ENCODE measurements at regions not wholly inside any gene's neighbourhood (a gene's known extent, or its start where the extent isn't known, plus 50 kb on each side); places are given as distances from the start of the nearest gene placed in this dataset.

DNA sequence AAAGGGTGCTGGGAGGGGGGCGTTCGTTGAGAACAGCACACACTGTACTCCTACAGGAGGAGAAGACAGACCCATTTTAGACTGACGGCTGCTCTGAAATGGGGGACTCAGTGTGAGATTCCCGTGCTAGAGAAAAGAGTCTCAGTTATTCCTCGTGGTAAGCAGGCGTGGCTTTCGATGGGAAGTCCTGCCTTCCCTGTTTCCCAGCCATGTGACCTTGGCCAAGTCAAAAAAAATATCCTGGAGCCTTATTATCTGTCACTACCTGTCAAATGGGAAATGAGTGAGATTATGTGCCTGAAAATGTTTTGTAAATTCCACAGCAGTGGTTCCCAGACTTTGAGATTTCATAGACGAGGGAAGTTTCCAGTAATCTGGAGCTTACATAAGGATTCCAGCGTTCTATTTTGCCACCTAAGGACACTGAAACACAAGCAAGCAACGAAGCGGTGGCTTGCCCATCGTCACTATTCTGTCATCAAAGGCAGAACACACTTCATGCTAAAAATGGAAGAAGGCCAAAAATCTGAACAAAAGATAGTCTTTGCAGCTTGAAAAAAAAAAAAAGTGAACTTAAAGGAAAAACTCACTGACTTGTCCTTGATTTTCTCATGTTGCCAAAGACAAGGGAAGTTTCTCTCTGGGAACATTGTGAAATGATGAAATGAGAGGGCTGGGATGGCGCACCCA, 253.4 kb upstream of the RPL38 start:
- TF ChIP-seq, protein P1, sequence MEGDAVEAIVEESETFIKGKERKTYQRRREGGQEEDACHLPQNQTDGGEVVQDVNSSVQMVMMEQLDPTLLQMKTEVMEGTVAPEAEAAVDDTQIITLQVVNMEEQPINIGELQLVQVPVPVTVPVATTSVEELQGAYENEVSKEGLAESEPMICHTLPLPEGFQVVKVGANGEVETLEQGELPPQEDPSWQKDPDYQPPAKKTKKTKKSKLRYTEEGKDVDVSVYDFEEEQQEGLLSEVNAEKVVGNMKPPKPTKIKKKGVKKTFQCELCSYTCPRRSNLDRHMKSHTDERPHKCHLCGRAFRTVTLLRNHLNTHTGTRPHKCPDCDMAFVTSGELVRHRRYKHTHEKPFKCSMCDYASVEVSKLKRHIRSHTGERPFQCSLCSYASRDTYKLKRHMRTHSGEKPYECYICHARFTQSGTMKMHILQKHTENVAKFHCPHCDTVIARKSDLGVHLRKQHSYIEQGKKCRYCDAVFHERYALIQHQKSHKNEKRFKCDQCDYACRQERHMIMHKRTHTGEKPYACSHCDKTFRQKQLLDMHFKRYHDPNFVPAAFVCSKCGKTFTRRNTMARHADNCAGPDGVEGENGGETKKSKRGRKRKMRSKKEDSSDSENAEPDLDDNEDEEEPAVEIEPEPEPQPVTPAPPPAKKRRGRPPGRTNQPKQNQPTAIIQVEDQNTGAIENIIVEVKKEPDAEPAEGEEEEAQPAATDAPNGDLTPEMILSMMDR (conservative IDR thresholded peaks at IDR 0.05; ENCODE audit: low read depth, low read length), result no peak
- no peak overlapping the region for H3K4me3 ChIP-seq (ENCODE audit: low read depth, low read length)

GRCh38 chr17:73950593-73950914, 252.9 kb upstream of the RPL38 start:
- TF ChIP-seq, protein P1 (conservative IDR thresholded peaks at IDR 0.05; ENCODE audit: low read depth, low read length), result no peak
- DNase-seq (ENCODE audit: low read depth), result no peak
- H3K4me3 ChIP-seq (ENCODE audit: low read depth, low read length), result no peak overlapping the region

More for the DNA sequence above, 253.4 kb upstream of the RPL38 start:
- DNase-seq (ENCODE audit: low read depth), result no peak

- no peak overlapping the region for H3K4me3 ChIP-seq (ENCODE audit: low read depth, low read length)
- TF ChIP-seq, protein P1 (conservative IDR thresholded peaks at IDR 0.05; ENCODE audit: low read depth, low read length), result no peak
- DNase-seq (ENCODE audit: low read depth), result no peak
These were observed 251.4 kb upstream of the RPL38 start for GRCh38 chr17:73952082-73952479.

DNA sequence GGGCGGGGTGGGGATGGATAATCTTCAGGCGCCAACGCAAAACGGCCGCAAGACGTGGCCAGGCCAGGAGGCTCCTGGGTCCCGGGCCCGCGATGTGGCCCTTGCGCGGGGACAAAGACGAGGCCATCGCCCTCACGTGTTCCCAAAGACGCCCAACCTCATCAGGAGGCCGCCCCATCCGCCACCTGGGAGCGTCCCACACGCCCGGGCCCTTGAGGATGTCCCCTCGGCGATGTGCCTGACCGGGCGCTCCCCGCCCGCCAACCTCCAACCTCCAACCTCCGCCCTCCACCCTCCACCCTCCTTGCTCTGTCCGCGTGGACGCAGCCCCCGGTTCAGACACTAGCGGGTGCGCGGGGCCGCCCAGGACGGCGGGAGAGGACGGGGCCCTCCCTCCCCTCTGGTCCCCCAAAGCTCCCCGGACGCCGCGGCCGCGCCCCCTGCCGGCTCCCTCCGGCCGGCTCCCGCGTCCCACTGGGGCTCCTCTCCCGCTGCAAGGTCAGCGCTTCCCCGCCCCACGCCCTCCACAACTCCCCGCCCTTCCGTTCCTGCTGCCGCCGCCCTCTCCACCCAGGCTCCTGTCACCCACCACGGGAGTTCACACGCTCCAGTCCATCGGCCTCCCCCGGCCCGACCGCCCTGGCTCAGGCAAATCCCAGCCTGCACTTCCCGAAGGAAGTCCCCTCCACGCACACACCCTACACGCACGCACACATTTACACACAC, 250.8 kb upstream of the RPL38 start:
- DNase-seq (ENCODE audit: low read depth), result no peak
- no peak overlapping the region for H3K4me3 ChIP-seq (ENCODE audit: low read depth, low read length)
- TF ChIP-seq, protein P1 (conservative IDR thresholded peaks at IDR 0.05; ENCODE audit: low read depth, low read length), result peak; percentile 31

DNA sequence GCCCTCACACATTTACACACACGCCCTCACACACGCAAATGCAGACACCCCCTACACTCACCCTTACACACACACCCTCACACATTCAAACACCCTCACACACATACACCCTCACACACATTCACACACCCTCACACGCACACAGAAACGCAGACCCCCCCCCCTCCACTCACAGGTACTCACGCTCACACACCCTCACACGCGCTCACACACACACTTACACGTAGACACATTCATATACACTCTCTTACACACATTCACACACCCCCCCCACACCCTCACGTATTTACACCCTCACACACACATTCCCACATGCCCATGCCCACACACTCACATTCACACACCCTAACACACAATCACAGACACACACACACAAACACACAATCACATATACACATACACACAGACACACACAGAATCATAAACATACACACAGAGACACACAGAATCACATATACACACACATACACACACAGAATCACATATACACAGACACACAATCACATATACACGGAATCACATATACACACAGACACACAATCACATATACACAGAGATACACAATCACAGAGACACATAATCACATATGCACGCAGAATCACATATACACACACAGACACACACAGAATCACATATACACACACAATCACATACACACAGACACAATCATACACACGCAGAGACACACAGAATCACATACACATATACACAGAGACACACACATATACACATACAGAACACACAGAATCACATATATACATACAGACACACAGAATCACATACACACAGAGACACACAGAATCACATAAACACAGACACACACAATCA, 250.1 kb upstream of the RPL38 start:
- DNase-seq (ENCODE audit: low read depth), result no peak
- H3K4me3 ChIP-seq (ENCODE audit: low read depth, low read length), result no peak overlapping the region
- TF ChIP-seq, protein P1 (conservative IDR thresholded peaks at IDR 0.05; ENCODE audit: low read depth, low read length), result no peak

- DNase-seq (ENCODE audit: low read depth), result no peak
- H3K4me3 ChIP-seq (ENCODE audit: low read depth, low read length), result no peak overlapping the region
- TF ChIP-seq, protein P1 (conservative IDR thresholded peaks at IDR 0.05; ENCODE audit: low read depth, low read length), result no peak
These were observed 248.5 kb upstream of the RPL38 start for GRCh38 chr17:73954951-73955350.
